H9 (cell line): ENCODE measurements at regions not wholly inside any gene's neighbourhood (a gene's known extent, or its start where the extent isn't known, plus 50 kb on each side); places are given as distances from the start of the nearest gene placed in this dataset.

ENCODE experiments used
- DNase-seq: peaks from one replicate; pipeline ENCODE4 v3.0.0-alpha.2; 2017
- H2AFZ ChIP-seq: one replicate; pipeline ENCODE4 v1.6.1; 2013; ENCODE audit warnings: mild to moderate bottlenecking, low read length, control low read depth, moderate library complexity
- H2AK5ac ChIP-seq: 2 replicates; pipeline ENCODE4 v1.6.1; 2013; ENCODE audit warnings: low read length, control low read depth, mixed read lengths; ENCODE audit not compliant: insufficient read length
- H2BK120ac ChIP-seq: one replicate; pipeline ENCODE4 v1.6.1; 2013; ENCODE audit warnings: low read depth, mild to moderate bottlenecking, low read length, control low read depth, inconsistent platforms; ENCODE audit not compliant: poor library complexity, severe bottlenecking
- H2BK12ac ChIP-seq: 2 replicates; pipeline ENCODE4 v1.6.1; 2013; ENCODE audit warnings: low read length, control low read depth, mixed read lengths, low read depth; ENCODE audit not compliant: insufficient read length
- H2BK15ac ChIP-seq: 2 replicates; pipeline ENCODE4 v1.6.1; 2013; ENCODE audit warnings: low read depth, low read length, control low read depth
- H2BK20ac ChIP-seq: one replicate; pipeline ENCODE4 v1.6.1; 2013; ENCODE audit warnings: low read depth, mild to moderate bottlenecking, low read length, control low read depth, inconsistent platforms; ENCODE audit not compliant: poor library complexity, severe bottlenecking
- H2BK5ac ChIP-seq: 2 replicates; pipeline ENCODE4 v1.6.1; 2013; ENCODE audit warnings: low read length, control low read depth, mixed read lengths; ENCODE audit not compliant: insufficient read length
- H3K14ac ChIP-seq: 2 replicates; pipeline ENCODE4 v1.6.1; 2013; ENCODE audit warnings: low read length, control low read depth; ENCODE audit not compliant: insufficient read depth
- H3K18ac ChIP-seq: 2 replicates; pipeline ENCODE4 v1.6.1; 2013; ENCODE audit warnings: low read depth, mild to moderate bottlenecking, mixed read lengths, low read length, control low read depth; ENCODE audit not compliant: insufficient read length
- H3K23ac ChIP-seq: 2 replicates; pipeline ENCODE4 v1.6.1; 2013; ENCODE audit warnings: low read length, control low read depth, mixed read lengths, low read depth; ENCODE audit not compliant: insufficient read length
- H3K23me2 ChIP-seq: 2 replicates; pipeline ENCODE4 v1.6.1; 2013; ENCODE audit warnings: low read depth, mild to moderate bottlenecking, mixed read lengths, low read length, control low read depth; ENCODE audit not compliant: insufficient read length, poor library complexity, severe bottlenecking
- H3K27ac ChIP-seq: 2 replicates; pipeline ENCODE4 v1.5.1; 2013; ENCODE audit warnings: low read length, control low read depth, mixed read lengths, low read depth; ENCODE audit not compliant: insufficient read length
- H3K27me3 ChIP-seq: 2 replicates; pipeline ENCODE4 v1.6.1; 2013; ENCODE audit warnings: low read length, control low read depth, inconsistent platforms; ENCODE audit not compliant: insufficient read depth
- H3K4ac ChIP-seq: 2 replicates; pipeline ENCODE4 v1.6.1; 2013; ENCODE audit warnings: low read depth, mild to moderate bottlenecking, control low read depth, inconsistent platforms, low read length, moderate library complexity
- H3K4me1 ChIP-seq: 2 replicates; pipeline ENCODE4 v1.6.1; 2013; ENCODE audit warnings: low read length, control low read depth, inconsistent platforms; ENCODE audit not compliant: insufficient read depth
- H3K4me2 ChIP-seq: 2 replicates; pipeline ENCODE4 v1.6.1; 2013; ENCODE audit warnings: low read length, control low read depth, mixed read lengths; ENCODE audit not compliant: insufficient read length, insufficient read depth
- H3K56ac ChIP-seq: 2 replicates; pipeline ENCODE4 v1.6.1; 2013; ENCODE audit warnings: low read depth, mild to moderate bottlenecking, mixed read lengths, low read length, control low read depth; ENCODE audit not compliant: insufficient read length
- H3K79me1 ChIP-seq: 2 replicates; pipeline ENCODE4 v1.6.1; 2013; ENCODE audit warnings: low read depth, mild to moderate bottlenecking, moderate library complexity, low read length, control low read depth, inconsistent platforms; ENCODE audit not compliant: insufficient read depth, poor library complexity, severe bottlenecking
- H3K79me2 ChIP-seq: 2 replicates; pipeline ENCODE4 v1.6.1; 2013; ENCODE audit warnings: low read length, control low read depth, inconsistent platforms; ENCODE audit not compliant: insufficient read depth
- H3K9ac ChIP-seq: 2 replicates; pipeline ENCODE4 v1.6.1; 2013; ENCODE audit warnings: low read length, control low read depth, mixed read lengths; ENCODE audit not compliant: insufficient read length; ENCODE audit errors: extremely low read depth
- H3K9me3 ChIP-seq: one replicate; pipeline ENCODE4 v1.6.1; 2013; ENCODE audit warnings: low read depth, low read length, inconsistent platforms; ENCODE audit not compliant: control insufficient read depth
- H3T11ph ChIP-seq: one replicate; pipeline ENCODE4 v1.6.1; 2013; ENCODE audit warnings: mild to moderate bottlenecking, low read length, control low read depth, inconsistent platforms
- H4K20me1 ChIP-seq: one replicate; pipeline ENCODE4 v1.6.1; 2013; ENCODE audit not compliant: control insufficient read depth, insufficient read length, insufficient read depth
- H4K5ac ChIP-seq: 2 replicates; pipeline ENCODE4 v1.6.1; 2013; ENCODE audit warnings: low read depth, mild to moderate bottlenecking, mixed read lengths, low read length, control low read depth; ENCODE audit not compliant: insufficient read length
- H4K8ac ChIP-seq: replicated peaks from 2 replicates; pipeline ENCODE4 v1.6.1; 2013; ENCODE audit warnings: low read length, control low read depth, mixed read lengths, low read depth; ENCODE audit not compliant: insufficient read length
- H4K91ac ChIP-seq: 2 replicates; pipeline ENCODE4 v1.6.1; 2013; ENCODE audit warnings: low read depth, mild to moderate bottlenecking, moderate library complexity, mixed read lengths, low read length, control low read depth; ENCODE audit not compliant: insufficient read length
- H3K27ac Mint-ChIP-seq, 3 experiments: 2 replicates in 2 of 3; 3 replicates in 1 of 3; pipeline ENCODE4 v1.8.0; 2020 to 2021; ENCODE audit warnings: mixed read lengths in 3 of 3, mild to moderate bottlenecking in 1 of 3, moderate library complexity in 1 of 3
- H3K27me3 Mint-ChIP-seq: 2 replicates; pipeline ENCODE4 v1.8.0; 2021; ENCODE audit warnings: low read depth, mild to moderate bottlenecking, moderate library complexity, mixed read lengths
- H3K36me3 Mint-ChIP-seq, 3 experiments: 2 replicates in 2 of 3; 3 replicates in 1 of 3; pipeline ENCODE4 v1.8.0; 2020 to 2021; ENCODE audit warnings: low read depth in 3 of 3, mixed read lengths in 3 of 3; ENCODE audit not compliant: insufficient read depth in 1 of 3
- H3K4me1 Mint-ChIP-seq, 2 experiments: 2 replicates each; pipeline ENCODE4 v1.8.0; 2020; ENCODE audit warnings: mixed read lengths in 2 of 2
- H3K4me3 Mint-ChIP-seq, 2 experiments: 2 replicates in 1 of 2; 3 replicates in 1 of 2; pipeline ENCODE4 v1.8.0; 2020 to 2021; ENCODE audit warnings: mild to moderate bottlenecking in 2 of 2, mixed read lengths in 2 of 2, moderate library complexity in 1 of 2
- H3K9me3 Mint-ChIP-seq, 2 experiments: 2 replicates in 1 of 2; 3 replicates in 1 of 2; pipeline ENCODE4 v1.8.0; 2020; ENCODE audit warnings: mild to moderate bottlenecking in 2 of 2, mixed read lengths in 2 of 2, moderate library complexity in 1 of 2
- CTCF ChIP-seq: fragments of 200-600 bp; sonication (generic); conservative IDR thresholded peaks from 3 replicates; pipeline ENCODE4 v1.8.0; 2021; ENCODE audit warnings: antibody characterized with exemption, mild to moderate bottlenecking
- WGBS: extraction: QIAGEN DNeasy Blood & Tissue Kit; methylation state at CpG from one replicate; pipeline ENCODE4 v1.1.7; 2013; ENCODE audit warnings: missing lambda C conversion rate, low lambda C conversion rate, mixed read lengths; ENCODE audit not compliant: insufficient read length; ENCODE audit errors: extremely low coverage; 5-methylcytosine and 5-hydroxymethylcytosine counted together

- no peak overlapping the region for H3K4ac ChIP-seq
- no peak overlapping the region for H4K5ac ChIP-seq
- no CpG with 5 or more reads among the region's 6 CpGs for WGBS
- no peak overlapping the region for H2BK15ac ChIP-seq
- H2BK5ac ChIP-seq, result no peak overlapping the region
- H2BK20ac ChIP-seq, result no peak overlapping the region
- H3K9ac ChIP-seq, result no peak overlapping the region
- peak overlapping the region; percentile 43 for H3K18ac ChIP-seq
- H2BK12ac ChIP-seq, result no peak overlapping the region
- H4K91ac ChIP-seq, result no peak overlapping the region
- H3K79me1 ChIP-seq, result no peaks in the 10 kb centered on the region
- no peaks in the 10 kb centered on the region for H3K79me2 ChIP-seq
- peak overlapping the region; percentile 62 to 85 (median 76); a peak in 4 of 7 replicates for H3K27ac Mint-ChIP-seq
- no peak overlapping the region for H3K56ac ChIP-seq
- no peak for TF ChIP-seq CTCF
- H3K4me2 ChIP-seq, result no peak overlapping the region
- H3K9me3 ChIP-seq, result no peaks in the 10 kb centered on the region
- no peak overlapping the region for H2AK5ac ChIP-seq
- H3K27me3 Mint-ChIP-seq, result peaks cover 7% of the 10 kb centered on the region
- H4K20me1 ChIP-seq, result no peaks in the 10 kb centered on the region
- no peaks in the 10 kb centered on the region for H3K23me2 ChIP-seq
- H3K4me1 ChIP-seq, result no peaks in the 10 kb centered on the region; the same call in 1 of the 2 replicates
- peaks cover 2 to 12% (median 3%) of the 10 kb centered on the region in 3 experiments; a peak in 5 of 7 replicates for H3K36me3 Mint-ChIP-seq
- DNase-seq, result no peak
- H3K14ac ChIP-seq, result no peak overlapping the region
- H2AFZ ChIP-seq, result no peak overlapping the region
- no peak overlapping the region for H3T11ph ChIP-seq
- H3K4me1 Mint-ChIP-seq, result peaks cover 32 to 36% of the 10 kb centered on the region in 2 experiments
- H3K9me3 Mint-ChIP-seq, result peaks cover 3 to 5% of the 10 kb centered on the region in 2 experiments; a peak in 3 of 5 replicates
- no peak overlapping the region for H3K27ac ChIP-seq
- no peak overlapping the region for H3K23ac ChIP-seq
- H3K4me3 Mint-ChIP-seq, result no peak overlapping the region
- no peaks in the 10 kb centered on the region for H3K27me3 ChIP-seq
- H2BK120ac ChIP-seq, result no peak overlapping the region
- H4K8ac ChIP-seq, result no peak overlapping the region
These were observed 122.2 kb upstream of the ARHGAP28 start for GRCh38 chr18:6607343-6607742.
